ENCODE measurements at regions not wholly inside any gene's neighbourhood (a gene's known extent, or its start where the extent isn't known, plus 50 kb on each side); places are given as distances from the start of the nearest gene placed in this dataset.
"Not testable (repeated sequence)": the region's sequence is repeated elsewhere in the genome, so short reads cannot be mapped to it uniquely, and the experiment has no call there.

DNA sequence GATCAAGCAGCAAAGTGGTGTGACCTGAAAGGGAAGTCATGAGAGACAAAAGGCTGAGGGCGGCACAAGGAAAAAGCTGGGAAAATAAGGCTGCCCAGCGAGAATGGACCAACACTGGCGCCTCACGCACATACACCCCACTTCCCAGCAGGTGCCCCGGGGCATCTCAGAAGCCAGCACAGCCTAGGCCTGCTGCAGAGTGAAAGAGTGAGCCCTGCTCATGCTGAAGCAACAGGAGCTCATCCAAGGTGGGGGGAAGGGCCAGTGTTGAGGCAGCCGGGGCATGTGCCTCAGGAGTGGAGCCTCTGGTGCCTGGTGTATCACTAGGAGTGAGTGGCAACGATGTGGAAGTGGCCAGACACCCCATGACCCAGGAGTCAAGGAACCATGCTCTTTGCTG lies 158.8 kb downstream of the SPATA31A6 start:
- not testable (repeated sequence) for H3K36me3 Mint-ChIP-seq, DNase-seq, H3K27me3 Mint-ChIP-seq, H3K27ac Mint-ChIP-seq, H3K4me3 Mint-ChIP-seq, H3K9me3 Mint-ChIP-seq, H3K4me1 Mint-ChIP-seq
- peak in 1 of 2 donors; percentile 36 for ATAC-seq (replicated peaks)

DNA sequence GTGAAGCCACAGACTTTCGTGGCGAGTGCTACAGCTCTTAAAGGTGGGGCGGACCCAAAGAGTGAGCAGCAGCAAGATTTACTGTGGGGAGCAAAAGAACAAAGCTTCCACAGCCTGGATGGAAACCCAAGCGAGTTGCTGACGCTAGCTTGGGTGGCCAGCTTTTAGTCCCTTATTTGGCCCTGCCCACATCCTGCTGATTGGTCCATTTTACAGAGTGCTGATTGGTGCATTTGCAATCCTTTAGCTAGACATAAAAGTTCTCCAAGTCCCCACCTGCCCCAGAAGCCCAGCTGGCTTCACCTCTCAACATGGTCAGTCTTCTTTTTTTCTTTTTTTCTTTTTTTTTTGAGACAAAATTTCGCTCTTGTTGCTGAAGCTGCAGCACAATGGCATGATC lies 161.0 kb downstream of the SPATA31A6 start:
- not testable (repeated sequence) for ATAC-seq (replicated peaks); DNase-seq; H3K36me3 Mint-ChIP-seq; H3K9me3 Mint-ChIP-seq; H3K27me3 Mint-ChIP-seq; H3K27ac Mint-ChIP-seq; H3K4me1 Mint-ChIP-seq; H3K4me3 Mint-ChIP-seq

GRCh38 chr9:42346916-42347315 lies 163.5 kb downstream of the SPATA31A6 start:
- not testable (repeated sequence) for H3K27ac Mint-ChIP-seq; H3K36me3 Mint-ChIP-seq; DNase-seq; ATAC-seq (replicated peaks); H3K4me1 Mint-ChIP-seq; H3K27me3 Mint-ChIP-seq; H3K4me3 Mint-ChIP-seq; H3K9me3 Mint-ChIP-seq

- DNase-seq; H3K27me3 Mint-ChIP-seq; ATAC-seq (replicated peaks); H3K27ac Mint-ChIP-seq; H3K9me3 Mint-ChIP-seq; H3K36me3 Mint-ChIP-seq; H3K4me1 Mint-ChIP-seq; H3K4me3 Mint-ChIP-seq: not testable (repeated sequence)
Observed at GRCh38 chr9:42349181-42349580, 165.7 kb downstream of the SPATA31A6 start.

DNA sequence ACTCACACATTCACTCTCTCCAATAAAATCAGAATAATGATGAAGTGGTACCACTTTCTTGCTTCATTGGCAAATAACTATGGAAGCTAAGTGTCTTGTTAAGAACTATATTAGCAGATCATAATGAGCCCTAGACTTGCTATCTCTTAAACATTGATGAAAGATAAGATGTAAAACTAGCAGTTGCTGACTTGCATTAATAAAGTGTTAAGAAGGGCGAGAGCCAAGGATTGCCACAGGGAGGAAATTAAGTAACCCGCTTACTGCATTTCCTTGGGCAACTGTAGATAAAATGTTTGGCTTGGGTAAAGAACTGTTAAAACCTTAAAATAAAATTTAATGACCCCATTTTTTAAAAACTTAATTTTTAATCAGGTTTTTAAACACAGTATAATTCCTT lies 167.0 kb downstream of the SPATA31A6 start:
- H3K4me3 Mint-ChIP-seq; DNase-seq; ATAC-seq (replicated peaks); H3K27me3 Mint-ChIP-seq; H3K36me3 Mint-ChIP-seq; H3K27ac Mint-ChIP-seq; H3K4me1 Mint-ChIP-seq; H3K9me3 Mint-ChIP-seq: not testable (repeated sequence)

- ATAC-seq (replicated peaks); H3K36me3 Mint-ChIP-seq; DNase-seq; H3K4me1 Mint-ChIP-seq; H3K9me3 Mint-ChIP-seq; H3K27ac Mint-ChIP-seq: not testable (repeated sequence)
- peak overlapping the region in 1 of 2 donors; percentile 51 for H3K4me3 Mint-ChIP-seq
- H3K27me3 Mint-ChIP-seq, result peaks cover 4 to 12% of the 10 kb centered on the region in 2 donors
Observed at GRCh38 chr9:42357604-42358373, 174.3 kb downstream of the SPATA31A6 start.

DNA sequence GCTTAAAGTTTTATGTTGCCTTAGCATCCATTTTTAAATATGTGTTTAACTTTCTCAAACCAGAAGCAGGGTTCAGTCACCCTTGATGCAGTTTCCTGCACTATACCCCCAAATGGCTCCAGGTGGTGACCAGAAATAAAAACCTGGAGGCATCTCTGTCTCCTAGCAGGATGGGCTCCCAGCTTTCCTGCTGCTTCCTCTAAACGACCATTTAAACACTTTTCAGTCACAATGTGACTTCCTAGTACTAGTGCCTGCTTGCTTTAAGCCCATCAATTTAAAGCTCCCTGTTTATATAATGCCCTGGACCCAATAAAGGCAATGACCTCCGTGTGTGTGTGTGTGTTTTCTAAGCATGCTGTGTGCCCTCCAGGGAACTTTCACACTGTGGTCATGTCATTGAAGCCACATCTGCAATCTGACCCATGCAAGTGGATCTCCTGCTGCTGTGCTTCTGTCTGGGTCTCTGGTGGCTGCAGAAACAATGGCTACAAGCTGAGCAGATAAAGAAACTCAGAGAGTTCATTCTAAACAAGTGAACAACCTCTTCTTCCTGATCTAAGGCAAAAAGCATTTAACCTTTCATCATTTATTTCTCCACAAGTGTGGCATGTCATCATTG lies 175.3 kb downstream of the SPATA31A6 start:
- not testable (repeated sequence) for DNase-seq; H3K4me3 Mint-ChIP-seq; H3K9me3 Mint-ChIP-seq; ATAC-seq (replicated peaks); H3K27ac Mint-ChIP-seq; H3K36me3 Mint-ChIP-seq; H3K4me1 Mint-ChIP-seq
- H3K27me3 Mint-ChIP-seq, result peaks cover 4 to 12% of the 10 kb centered on the region in 2 donors

- H3K36me3 Mint-ChIP-seq; ATAC-seq (replicated peaks); DNase-seq; H3K27me3 Mint-ChIP-seq; H3K4me1 Mint-ChIP-seq; H3K9me3 Mint-ChIP-seq; H3K27ac Mint-ChIP-seq; H3K4me3 Mint-ChIP-seq: not testable (repeated sequence)
Observed at GRCh38 chr9:42364410-42365243, 181.2 kb downstream of the SPATA31A6 start.

DNA sequence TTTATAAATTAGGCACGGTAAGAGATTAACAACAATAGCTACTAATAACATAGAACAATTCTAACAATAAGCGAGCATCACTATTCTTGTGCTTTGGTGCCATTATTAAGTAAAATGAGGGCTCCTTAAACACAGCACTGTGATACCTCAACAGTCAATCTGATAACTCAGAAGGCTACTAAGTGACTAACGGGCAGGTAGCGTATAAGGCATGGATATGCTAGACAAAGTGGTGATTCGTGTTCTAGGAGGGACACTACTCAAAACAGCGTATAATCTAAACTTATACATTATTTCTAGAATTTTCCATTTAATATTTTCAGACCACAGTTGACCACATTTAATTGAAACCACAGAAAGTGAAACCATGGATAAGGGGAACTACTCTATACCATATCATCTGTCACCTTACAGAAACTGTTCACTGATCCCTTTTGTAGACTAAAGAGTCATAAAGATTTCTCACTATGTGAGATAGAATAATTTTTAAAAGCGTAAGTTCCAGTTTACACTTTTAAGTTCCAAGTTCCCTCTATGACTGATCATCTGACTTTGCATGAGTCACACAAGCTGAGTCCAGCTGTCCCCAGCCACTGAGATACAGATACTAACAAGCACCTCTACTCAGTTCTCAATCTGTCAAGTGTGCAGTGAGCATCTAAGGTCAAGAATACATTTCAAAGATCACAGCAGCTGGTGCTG lies 181.9 kb downstream of the SPATA31A6 start:
- H3K4me3 Mint-ChIP-seq, H3K27me3 Mint-ChIP-seq, H3K4me1 Mint-ChIP-seq, DNase-seq, H3K9me3 Mint-ChIP-seq, H3K27ac Mint-ChIP-seq, H3K36me3 Mint-ChIP-seq: not testable (repeated sequence)
- peak; percentile 83 to 89 for ATAC-seq (replicated peaks)

DNA sequence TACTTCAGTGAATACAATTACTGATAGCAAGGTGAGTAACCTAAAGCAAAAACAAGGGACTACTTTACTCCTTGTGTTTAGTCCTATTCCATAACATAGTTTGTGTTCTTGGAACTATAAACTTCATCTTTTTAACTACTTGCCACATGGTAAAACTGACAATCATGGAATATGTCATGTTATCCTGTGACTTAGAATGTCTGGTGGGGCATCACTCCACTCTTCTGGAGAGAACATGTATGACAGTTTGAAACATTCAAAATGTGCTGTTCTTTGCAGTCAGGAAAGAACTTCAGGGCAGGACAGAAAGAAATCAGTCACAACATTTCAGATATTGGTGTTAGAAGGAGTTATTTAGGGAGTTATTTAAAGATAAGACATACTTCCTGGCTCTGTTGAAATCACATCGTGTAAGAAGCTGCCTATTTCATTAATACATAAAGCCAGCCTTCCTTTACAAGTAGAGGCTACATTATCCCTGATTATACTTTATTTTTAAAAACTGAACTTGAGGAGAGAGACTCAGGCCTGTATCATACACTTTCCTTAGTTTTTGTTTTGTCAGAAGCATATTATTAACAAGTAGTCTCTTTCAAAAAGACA lies 184.9 kb downstream of the SPATA31A6 start:
- H3K4me3 Mint-ChIP-seq; H3K27ac Mint-ChIP-seq; H3K27me3 Mint-ChIP-seq; H3K9me3 Mint-ChIP-seq; H3K36me3 Mint-ChIP-seq; ATAC-seq (replicated peaks); H3K4me1 Mint-ChIP-seq; DNase-seq: not testable (repeated sequence)

GRCh38 chr9:42370172-42370571 lies 186.7 kb downstream of the SPATA31A6 start:
- not testable (repeated sequence) for DNase-seq, H3K4me3 Mint-ChIP-seq

DNA sequence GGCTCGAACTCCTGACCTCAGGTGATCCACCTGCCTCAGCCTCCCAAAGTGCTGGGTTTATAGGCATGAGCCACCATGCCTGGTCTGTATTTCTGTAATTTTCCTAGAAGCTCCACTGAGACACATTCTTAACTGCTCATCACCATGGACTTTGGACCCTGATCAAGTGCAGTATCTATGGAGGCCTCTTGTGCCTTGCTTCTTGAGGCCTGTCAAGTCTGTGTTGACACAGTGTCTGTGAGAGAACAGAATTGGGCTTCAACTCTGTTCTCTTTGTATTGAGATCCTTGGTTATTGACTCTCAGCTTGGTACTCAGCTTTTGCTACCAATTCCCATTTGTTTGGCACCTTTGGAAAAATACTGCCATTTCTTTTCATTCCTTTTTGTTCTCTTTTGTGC lies 188.0 kb downstream of the SPATA31A6 start:
- not testable (repeated sequence) for H3K27ac Mint-ChIP-seq; H3K9me3 Mint-ChIP-seq; ATAC-seq (replicated peaks); H3K4me3 Mint-ChIP-seq; DNase-seq; H3K4me1 Mint-ChIP-seq; H3K36me3 Mint-ChIP-seq; H3K27me3 Mint-ChIP-seq

More at GRCh38 chr9:42370172-42370571, 186.7 kb downstream of the SPATA31A6 start:
- H3K36me3 Mint-ChIP-seq; H3K27ac Mint-ChIP-seq; ATAC-seq (replicated peaks); H3K4me1 Mint-ChIP-seq; H3K27me3 Mint-ChIP-seq; H3K9me3 Mint-ChIP-seq: not testable (repeated sequence)

DNA sequence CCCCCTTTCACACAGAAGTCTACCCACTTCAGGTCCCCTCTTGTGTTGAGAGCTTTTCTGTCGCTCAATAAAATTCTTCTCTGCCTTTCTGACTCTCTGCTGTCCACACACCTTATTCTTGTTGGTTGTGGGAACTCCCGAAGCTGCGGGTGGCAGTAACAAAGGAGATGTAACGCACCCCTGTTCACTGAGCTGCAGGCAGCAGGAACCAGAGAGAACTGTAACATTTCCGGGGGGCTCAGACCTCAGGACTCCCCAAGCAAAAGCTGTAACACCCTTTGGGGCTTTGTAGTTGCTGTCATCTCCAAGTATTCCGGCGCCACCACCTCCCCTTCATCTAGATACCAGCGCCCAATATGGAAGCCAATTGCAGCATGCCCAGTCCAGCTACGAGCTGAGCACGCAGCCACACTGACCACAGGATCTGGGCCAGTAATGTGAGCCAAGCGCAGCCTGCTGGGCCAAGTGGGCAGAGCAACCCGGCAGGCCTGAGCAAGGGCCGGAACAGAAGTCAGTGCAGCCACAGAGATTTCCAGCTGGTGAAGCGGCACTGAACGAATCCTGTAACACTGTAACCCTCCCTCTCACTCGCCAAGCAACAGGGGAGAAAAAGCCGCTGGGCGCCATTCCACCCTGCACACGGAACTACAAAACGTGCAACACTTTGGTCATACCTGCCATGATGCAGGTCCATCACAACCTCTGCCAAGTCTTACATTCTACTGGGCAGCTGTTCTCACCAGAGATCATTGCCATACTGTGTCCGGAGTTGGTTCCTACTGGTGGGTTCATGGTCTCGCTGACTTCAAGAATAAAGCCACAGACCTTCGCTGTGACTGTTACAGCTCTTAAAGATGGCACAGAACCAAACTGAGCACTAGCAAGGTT lies 194.3 kb downstream of the SPATA31A6 start:
- not testable (repeated sequence) for DNase-seq, H3K36me3 Mint-ChIP-seq, H3K9me3 Mint-ChIP-seq, H3K27me3 Mint-ChIP-seq, H3K4me1 Mint-ChIP-seq, H3K27ac Mint-ChIP-seq, H3K4me3 Mint-ChIP-seq
- peak in 1 of 2 donors; percentile 14 for ATAC-seq (replicated peaks)

Measured in stimulated activated naive B cell treated with anti-CD40 and anti-IgM and Interleukin-4, amounts not matched to agents 10 μg/mL and 1 μg/mL and 100 μg/mL, for 72 hours (primary cell).